ENCODE measurements at regions not wholly inside any gene's neighbourhood (a gene's known extent, or its start where the extent isn't known, plus 50 kb on each side); places are given as distances from the start of the nearest gene placed in this dataset.

GRCh38 chr20:10812759-10813327 is 139.0 kb upstream of the JAG1 start:
- no peak for TF ChIP-seq CTCF (IDR thresholded peaks at IDR 0.05)
- TF ChIP-seq POLR2A (IDR thresholded peaks at IDR 0.05) = no peak
